Hematopoietic multipotent progenitor cell treated with erythropoietin and hydrocortisone succinate and interleukin-3 and kit ligand, for 6 days (in vitro differentiated cells): ENCODE measurements at regions not wholly inside any gene's neighbourhood (a gene's known extent, or its start where the extent isn't known, plus 50 kb on each side); places are given as distances from the start of the nearest gene placed in this dataset.
"Not testable (repeated sequence)": the region's sequence is repeated elsewhere in the genome, so short reads cannot be mapped to it uniquely, and the experiment has no call there.

Experiments
- DNase-seq: peaks from one replicate; pipeline ENCODE4 v3.0.0-alpha.2; 2015

GRCh38 chr13:90801621-90802020 lies 545.9 kb upstream of the MIR17HG start:
- no peak for DNase-seq

GRCh38 chr13:90803210-90803609 lies 544.3 kb upstream of the MIR17HG start:
- DNase-seq: no peak

GRCh38 chr13:90806016-90806615 lies 541.4 kb upstream of the MIR17HG start:
- no peak for DNase-seq

- DNase-seq: no peak
These were observed 540.6 kb upstream of the MIR17HG start for GRCh38 chr13:90806892-90807291.

- DNase-seq: no peak
These were observed 538.6 kb upstream of the MIR17HG start for GRCh38 chr13:90808838-90809237.

GRCh38 chr13:90824032-90824431 lies 523.5 kb upstream of the MIR17HG start:
- DNase-seq: no peak

- DNase-seq: no peak
These were observed 520.8 kb upstream of the MIR17HG start for GRCh38 chr13:90826688-90827087.

GRCh38 chr13:90830782-90831181 lies 516.7 kb upstream of the MIR17HG start:
- no peak for DNase-seq

- DNase-seq: no peak
These were observed 513.5 kb upstream of the MIR17HG start for GRCh38 chr13:90833951-90834350.

GRCh38 chr13:90834700-90835099 lies 512.8 kb upstream of the MIR17HG start:
- no peak for DNase-seq

GRCh38 chr13:90835826-90836225 lies 511.7 kb upstream of the MIR17HG start:
- DNase-seq: no peak

- no peak for DNase-seq
These were observed 509.0 kb upstream of the MIR17HG start for GRCh38 chr13:90838317-90838960.

- no peak for DNase-seq
These were observed 508.4 kb upstream of the MIR17HG start for GRCh38 chr13:90839061-90839460.

- no peak for DNase-seq
These were observed 500.6 kb upstream of the MIR17HG start for GRCh38 chr13:90846936-90847335.

GRCh38 chr13:90853666-90854065 lies 493.8 kb upstream of the MIR17HG start:
- not testable (repeated sequence) for DNase-seq

- no peak for DNase-seq
These were observed 489.6 kb upstream of the MIR17HG start for GRCh38 chr13:90857921-90858320.

- no peak for DNase-seq
These were observed 481.5 kb upstream of the MIR17HG start for GRCh38 chr13:90866006-90866405.

- DNase-seq: peak; percentile 90
These were observed 480.2 kb upstream of the MIR17HG start for GRCh38 chr13:90867336-90867683.

- peak; percentile 51 for DNase-seq
These were observed 479.1 kb upstream of the MIR17HG start for GRCh38 chr13:90868321-90868920.

GRCh38 chr13:90869580-90869979 lies 477.9 kb upstream of the MIR17HG start:
- DNase-seq: no peak

GRCh38 chr13:90872491-90873025 lies 474.9 kb upstream of the MIR17HG start:
- DNase-seq: no peak

GRCh38 chr13:90880790-90881189 lies 466.7 kb upstream of the MIR17HG start:
- no peak for DNase-seq

GRCh38 chr13:90882551-90882950 lies 464.9 kb upstream of the MIR17HG start:
- DNase-seq: no peak

GRCh38 chr13:90883592-90883991 lies 463.9 kb upstream of the MIR17HG start:
- no peak for DNase-seq
